ENCODE measurements at regions not wholly inside any gene's neighbourhood (a gene's known extent, or its start where the extent isn't known, plus 50 kb on each side); places are given as distances from the start of the nearest gene placed in this dataset.

- DNase-seq (ENCODE audit: low read depth): peak; percentile 38
Measured at GRCh38 chr5:54676481-54677340, 159.2 kb downstream of the SNX18 start.

DNA sequence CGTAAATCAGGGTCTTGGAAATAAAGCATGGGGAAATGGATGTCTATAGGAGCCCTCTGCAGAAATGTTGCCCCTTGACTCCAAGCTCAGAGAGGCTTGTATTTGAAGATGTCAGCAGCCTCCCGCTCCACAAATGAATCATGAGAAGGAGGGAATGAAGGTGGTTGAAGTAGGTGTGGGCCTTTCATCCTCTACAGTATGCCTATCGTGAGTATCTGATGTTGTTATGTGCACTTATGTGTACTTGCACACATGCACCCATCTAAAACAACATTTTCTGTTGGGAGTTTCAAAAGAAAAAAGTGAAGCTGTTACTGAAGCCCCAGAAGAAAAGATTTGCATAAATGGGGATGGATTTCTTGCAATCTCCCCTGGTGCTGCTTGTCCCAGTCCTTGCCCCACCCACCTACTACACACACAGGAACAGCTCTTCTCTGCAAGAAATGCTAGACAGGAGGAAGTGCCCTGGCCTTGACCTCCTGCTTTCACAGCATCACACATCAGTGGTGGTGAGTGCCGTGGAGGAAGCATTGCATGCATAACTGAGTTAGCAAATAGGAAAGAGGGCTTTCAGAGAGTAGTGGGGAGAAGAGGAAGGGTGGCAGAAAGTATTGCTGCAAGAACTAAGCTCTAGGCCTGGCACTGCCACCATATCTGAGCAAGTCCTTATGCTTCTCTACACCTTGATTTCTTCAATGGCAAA is 156.1 kb downstream of the SNX18 start:
- DNase-seq (ENCODE audit: low read depth): no peak

- no peak for DNase-seq (ENCODE audit: low read depth)
Measured at GRCh38 chr5:54672871-54673270, 155.3 kb downstream of the SNX18 start.

DNA sequence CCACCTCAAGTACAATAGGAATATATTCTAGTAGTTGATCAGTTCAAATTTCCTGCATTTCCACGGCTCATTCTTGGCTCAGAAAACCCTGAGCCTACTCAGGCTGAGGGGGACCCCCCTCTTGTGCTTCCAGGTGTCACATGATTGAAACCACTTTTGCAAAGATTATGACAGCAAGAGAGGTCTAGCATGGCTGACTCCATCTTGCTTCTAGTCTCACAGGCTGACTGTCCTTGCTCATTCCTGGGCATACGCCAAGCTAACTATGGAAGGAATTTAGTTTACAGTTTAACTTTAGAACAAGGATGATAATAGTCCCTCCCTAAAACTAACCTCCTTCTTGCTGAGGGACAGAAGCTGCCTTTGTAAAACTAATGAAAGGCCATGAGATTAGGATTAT is 154.1 kb downstream of the SNX18 start:
- DNase-seq (ENCODE audit: low read depth): peak; percentile 28

GRCh38 chr5:54671111-54671531 is 153.6 kb downstream of the SNX18 start:
- peak; percentile 96 for DNase-seq (ENCODE audit: low read depth)

GRCh38 chr5:54670281-54670680 is 152.7 kb downstream of the SNX18 start:
- no peak for DNase-seq (ENCODE audit: low read depth)

DNA sequence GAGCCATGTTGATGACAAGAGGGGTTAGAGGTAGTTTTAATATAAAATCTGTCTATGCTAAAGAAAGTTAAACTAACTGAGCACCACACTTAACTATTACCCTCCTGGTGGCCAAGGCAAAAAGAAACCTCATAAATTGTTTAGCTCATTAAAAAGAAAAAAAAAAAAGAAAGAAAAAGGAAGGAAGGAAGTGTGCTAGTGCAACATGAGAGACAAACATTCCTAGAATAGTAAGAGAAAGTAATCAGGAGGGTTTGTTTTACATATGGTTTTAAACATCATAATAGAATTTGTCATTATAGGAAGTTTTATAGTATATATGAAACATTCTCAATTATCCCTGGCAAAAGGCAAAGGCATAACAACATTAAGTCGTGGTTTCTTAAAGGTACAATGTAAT is 152.3 kb downstream of the SNX18 start:
- DNase-seq (ENCODE audit: low read depth): no peak

DNA sequence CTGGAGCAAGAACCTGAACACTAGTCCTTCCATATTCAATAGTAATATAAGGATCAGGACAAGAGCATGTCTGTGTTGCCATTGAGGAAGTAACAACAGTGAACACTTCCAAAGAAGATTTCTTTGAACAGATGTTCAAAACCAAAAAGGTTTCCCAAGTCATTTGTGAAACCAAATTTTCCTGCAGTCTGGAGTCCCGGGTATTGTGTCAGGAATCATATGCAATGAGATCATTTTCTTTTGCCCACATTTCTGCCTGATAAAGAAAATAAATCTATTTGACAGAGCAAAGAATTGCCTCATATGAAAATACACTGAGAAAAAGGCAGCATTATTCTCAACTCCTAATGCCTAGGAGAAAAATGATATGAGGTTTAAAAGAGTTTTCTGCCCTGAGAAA is 151.7 kb downstream of the SNX18 start:
- DNase-seq (ENCODE audit: low read depth): peak; percentile 76

DNA sequence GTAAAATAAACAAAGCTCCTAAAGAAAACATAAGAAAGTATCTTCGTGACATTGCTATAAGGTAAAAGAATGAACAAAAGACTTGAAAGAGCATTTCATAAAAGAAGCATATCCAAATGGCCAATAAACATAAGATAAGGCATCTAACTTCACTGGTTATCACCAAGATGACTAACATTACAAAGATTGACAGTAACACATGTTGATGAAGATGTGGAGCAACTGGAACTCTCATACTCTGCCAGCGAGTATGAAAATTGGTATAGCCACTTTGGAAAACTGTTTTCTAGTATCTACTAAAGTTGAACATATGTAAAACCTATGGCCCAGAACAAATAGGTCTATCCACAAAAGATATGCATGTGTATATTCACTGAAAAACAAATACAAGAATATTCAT is 150.5 kb downstream of the SNX18 start:
- DNase-seq (ENCODE audit: low read depth): no peak

DNA sequence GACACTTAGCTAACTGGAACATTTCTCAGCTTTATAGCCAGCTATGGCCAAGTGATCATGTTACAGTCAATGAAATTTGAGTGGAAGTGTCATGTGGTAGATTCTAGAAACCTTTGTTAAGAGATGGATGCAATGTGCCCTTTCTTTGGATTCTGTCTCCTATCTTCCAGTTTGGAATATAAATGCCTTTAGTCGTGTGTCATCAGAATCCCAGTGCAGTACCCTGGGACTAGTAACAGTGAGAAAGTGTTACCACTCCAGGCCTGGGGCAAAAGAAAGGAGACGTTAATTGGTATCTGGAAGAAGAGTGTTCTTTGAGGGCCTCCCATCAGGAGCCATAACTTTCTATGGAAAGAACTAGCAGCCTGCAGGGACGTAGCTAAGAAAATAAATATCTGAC is 149.6 kb downstream of the SNX18 start:
- DNase-seq (ENCODE audit: low read depth): no peak

DNA sequence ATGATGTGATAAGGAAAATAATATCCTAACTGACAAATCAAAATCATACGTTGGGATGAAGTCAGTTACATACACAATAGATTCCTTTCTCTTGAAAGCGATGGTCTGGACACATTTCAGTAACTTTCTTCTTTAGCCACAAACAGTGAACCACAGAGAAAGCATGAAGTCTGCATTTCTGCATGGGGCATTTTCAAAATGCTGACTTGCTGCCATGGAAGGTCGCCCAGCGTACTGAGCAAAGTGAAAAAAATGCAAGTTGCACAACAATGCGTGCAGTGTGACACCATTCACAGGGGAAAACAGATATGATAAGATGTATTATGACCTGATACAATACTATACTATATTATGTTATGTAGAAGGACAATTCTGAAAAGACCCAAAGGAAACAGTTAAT is 146.3 kb downstream of the SNX18 start:
- DNase-seq (ENCODE audit: low read depth): peak; percentile 97

GRCh38 chr5:54661111-54661510 is 143.6 kb downstream of the SNX18 start:
- no peak for DNase-seq (ENCODE audit: low read depth)

GRCh38 chr5:54659700-54660131 is 142.2 kb downstream of the SNX18 start:
- DNase-seq (ENCODE audit: low read depth): peak; percentile 84

GRCh38 chr5:54658010-54658409 is 140.5 kb downstream of the SNX18 start:
- peak; percentile 66 for DNase-seq (ENCODE audit: low read depth)

DNA sequence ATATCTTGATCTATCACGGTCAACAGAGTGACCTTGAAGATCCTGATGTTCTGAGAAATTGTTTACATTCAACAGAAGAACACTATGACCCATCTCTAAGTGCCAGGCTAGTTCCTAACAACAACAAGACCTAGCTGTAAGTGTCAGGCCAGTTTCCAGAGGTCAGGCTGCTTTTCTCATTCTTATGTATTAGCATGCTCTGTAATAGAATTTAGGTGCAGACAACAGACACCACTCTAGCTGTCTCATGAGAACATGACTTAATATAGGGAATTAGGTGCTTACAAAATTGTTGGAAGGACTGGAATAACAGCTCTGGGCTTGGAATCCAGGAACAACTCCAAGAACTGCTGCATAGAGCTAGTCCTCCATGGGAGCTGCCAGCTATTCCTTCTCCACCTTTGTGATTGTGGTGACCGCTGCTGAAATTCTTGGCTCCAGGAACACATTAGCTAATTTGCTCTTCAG is 138.7 kb downstream of the SNX18 start:
- DNase-seq (ENCODE audit: low read depth): peak; percentile 14

DNA sequence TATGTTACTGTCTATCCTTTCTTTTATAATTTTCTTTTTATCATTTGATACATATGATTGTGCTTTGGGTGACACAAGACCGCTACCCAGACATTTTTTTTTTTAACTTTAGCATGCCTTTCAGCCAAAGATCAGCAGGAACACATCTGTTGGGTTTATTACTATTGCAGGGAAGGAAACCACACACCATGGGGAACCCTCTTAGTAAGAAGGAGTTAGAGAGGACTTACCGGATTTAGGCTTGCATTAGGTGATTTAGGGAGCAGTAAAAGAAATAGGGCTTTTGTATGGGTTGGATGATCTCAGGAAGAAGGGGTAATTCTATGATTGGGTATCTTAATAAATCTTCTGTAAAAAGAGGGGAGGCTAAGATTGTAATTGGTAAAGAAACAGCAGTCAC is 138.2 kb downstream of the SNX18 start:
- no peak for DNase-seq (ENCODE audit: low read depth)

- no peak for DNase-seq (ENCODE audit: low read depth)
Measured at GRCh38 chr5:54655266-54655665, 137.7 kb downstream of the SNX18 start.

DNA sequence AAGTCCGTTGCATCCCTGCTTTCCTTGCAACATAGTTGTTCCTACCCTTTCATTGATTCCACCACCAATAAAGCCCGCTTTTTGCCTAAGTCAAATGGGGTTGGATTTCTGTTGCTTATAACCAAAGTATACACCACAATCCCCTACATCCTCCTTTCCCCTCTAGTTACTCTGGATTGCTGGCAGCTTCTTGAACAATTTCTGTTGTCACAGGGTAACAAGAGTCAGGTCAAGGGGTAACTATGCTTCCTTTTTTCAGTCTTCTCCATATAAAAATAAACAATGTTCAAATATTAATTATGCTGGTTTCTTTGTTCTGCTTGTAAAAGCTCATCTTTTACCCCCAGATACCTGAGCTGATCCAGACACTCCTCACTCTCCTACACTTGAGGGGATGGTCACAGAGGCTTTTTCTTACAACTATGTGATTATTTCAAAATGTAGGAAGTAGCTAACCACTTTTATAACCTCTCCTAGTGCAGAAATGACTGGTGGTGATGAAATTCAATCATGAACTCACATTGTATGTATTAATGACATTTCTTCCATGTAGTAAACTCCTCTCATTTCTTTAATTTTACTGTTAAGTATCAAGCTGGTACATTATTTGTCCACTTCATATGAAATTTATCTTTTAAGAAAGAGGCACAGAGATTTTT is 136.5 kb downstream of the SNX18 start:
- DNase-seq (ENCODE audit: low read depth): peak; percentile 30

GRCh38 chr5:54651482-54652076 is 134.0 kb downstream of the SNX18 start:
- peak; percentile 64 for DNase-seq (ENCODE audit: low read depth)

GRCh38 chr5:54649041-54649504 is 131.5 kb downstream of the SNX18 start:
- no peak for DNase-seq (ENCODE audit: low read depth)

- peak; percentile 91 for DNase-seq (ENCODE audit: low read depth)
Measured at GRCh38 chr5:54646356-54647101, 129.0 kb downstream of the SNX18 start.
